ENCODE measurements at regions not wholly inside any gene's neighbourhood (a gene's known extent, or its start where the extent isn't known, plus 50 kb on each side); places are given as distances from the start of the nearest gene placed in this dataset.

DNA sequence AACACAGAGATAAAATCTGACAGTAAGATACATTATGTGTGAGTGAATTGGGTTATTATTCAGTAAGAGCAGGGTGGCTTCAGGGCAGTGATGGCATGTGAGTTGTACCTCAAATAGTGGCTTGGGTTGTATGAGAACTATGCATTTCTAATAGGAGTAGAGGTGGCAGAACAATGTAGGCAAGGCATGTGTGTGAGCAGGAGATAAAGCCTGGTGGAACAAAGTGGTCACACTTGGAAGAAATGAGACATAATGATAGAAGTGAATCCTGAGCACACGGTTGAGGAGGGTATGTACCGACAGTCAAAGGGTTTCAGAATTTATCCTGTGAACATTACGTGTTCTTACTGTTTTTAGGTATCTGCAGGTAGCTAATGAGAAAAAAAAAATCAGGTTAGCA is 159.3 kb downstream of the CASP12 start:
- H3K27me3 ChIP-seq (ENCODE audit: control insufficient read depth in 1 of 2, insufficient read depth in 2 of 2, low read length in 2 of 2): no peaks in the 10 kb centered on the region
- no peak overlapping the region for H3K4me3 ChIP-seq (ENCODE audit: low read length in 2 of 2)

DNA sequence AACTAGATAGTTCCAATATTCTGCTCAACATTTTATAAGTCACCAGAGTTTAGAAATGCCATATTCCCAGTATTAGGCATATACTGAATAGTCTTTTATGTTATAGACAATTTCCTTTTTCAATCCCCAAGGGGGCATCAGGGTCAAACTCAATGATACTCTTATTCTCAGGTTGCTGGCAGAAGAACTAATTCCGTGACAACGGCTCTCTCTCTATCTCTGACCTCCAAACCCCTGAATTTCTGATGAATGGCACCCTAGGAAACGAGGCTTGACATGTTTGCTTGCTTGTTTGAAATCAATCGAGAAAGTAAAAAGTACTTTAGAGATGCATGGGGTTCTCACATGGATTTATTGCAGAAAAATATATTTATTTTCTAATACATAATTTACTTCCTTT is 160.1 kb downstream of the CASP12 start:
- H3K27me3 ChIP-seq (ENCODE audit: control insufficient read depth in 1 of 2, insufficient read depth in 2 of 2, low read length in 2 of 2): no peaks in the 10 kb centered on the region
- no peaks in the 10 kb centered on the region for H3K4me1 ChIP-seq (ENCODE audit: control insufficient read depth, insufficient read depth, low read length)
- H3K9ac ChIP-seq (ENCODE audit: low read length in 2 of 2): no peak overlapping the region
- no peaks in the 10 kb centered on the region for H3K9me3 ChIP-seq (ENCODE audit: control insufficient read depth in 2 of 2, low read length in 2 of 2)
- no peaks in the 10 kb centered on the region for H3K36me3 ChIP-seq (ENCODE audit: control insufficient read depth in 2 of 2, insufficient read depth in 2 of 2, low read length in 2 of 2)
- H3K4me3 ChIP-seq (ENCODE audit: low read length in 2 of 2): no peak overlapping the region
- H3K27ac ChIP-seq (ENCODE audit: low read length): no peak overlapping the region

More for the DNA sequence above, 159.3 kb downstream of the CASP12 start:
- Histone ChIP-seq H3K4me1 (ENCODE audit: control insufficient read depth, insufficient read depth, low read length) (no peaks in the 10 kb centered on the region), H3K9me3 (ENCODE audit: control insufficient read depth in 2 of 2, low read length in 2 of 2) (no peaks in the 10 kb centered on the region), H3K27ac (ENCODE audit: low read length) (no peak overlapping the region), H3K36me3 (ENCODE audit: control insufficient read depth in 2 of 2, insufficient read depth in 2 of 2, low read length in 2 of 2) (no peaks in the 10 kb centered on the region), H3K9ac (ENCODE audit: low read length in 2 of 2) (no peak overlapping the region)

DNA sequence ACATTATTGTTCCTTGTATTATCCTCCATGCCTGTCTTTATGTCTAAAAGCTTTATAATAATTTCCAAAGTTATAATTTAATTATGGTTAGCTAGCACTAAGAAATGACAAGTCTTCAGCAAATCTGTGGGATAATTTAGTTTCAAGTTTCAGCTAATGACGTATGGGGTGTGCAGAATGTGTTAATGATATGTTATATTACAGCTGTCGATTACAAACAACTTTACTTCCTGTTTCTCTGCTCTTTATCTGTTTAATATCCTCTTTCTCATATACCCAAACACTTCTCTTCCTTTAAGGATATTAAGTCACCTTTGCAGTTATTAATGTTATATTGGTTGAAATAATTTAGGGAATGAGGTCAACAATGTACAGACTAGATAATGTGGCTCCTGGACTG is 161.8 kb downstream of the CASP12 start:
- Histone ChIP-seq H3K4me3 (ENCODE audit: low read length in 2 of 2) (no peak overlapping the region), H3K4me1 (ENCODE audit: control insufficient read depth, insufficient read depth, low read length) (no peaks in the 10 kb centered on the region), H3K27me3 (ENCODE audit: control insufficient read depth in 1 of 2, insufficient read depth in 2 of 2, low read length in 2 of 2) (no peaks in the 10 kb centered on the region), H3K9ac (ENCODE audit: low read length in 2 of 2) (no peak overlapping the region), H3K9me3 (ENCODE audit: control insufficient read depth in 2 of 2, low read length in 2 of 2) (no peaks in the 10 kb centered on the region), H3K36me3 (ENCODE audit: control insufficient read depth in 2 of 2, insufficient read depth in 2 of 2, low read length in 2 of 2) (no peaks in the 10 kb centered on the region), H3K27ac (ENCODE audit: low read length) (no peak overlapping the region)

DNA sequence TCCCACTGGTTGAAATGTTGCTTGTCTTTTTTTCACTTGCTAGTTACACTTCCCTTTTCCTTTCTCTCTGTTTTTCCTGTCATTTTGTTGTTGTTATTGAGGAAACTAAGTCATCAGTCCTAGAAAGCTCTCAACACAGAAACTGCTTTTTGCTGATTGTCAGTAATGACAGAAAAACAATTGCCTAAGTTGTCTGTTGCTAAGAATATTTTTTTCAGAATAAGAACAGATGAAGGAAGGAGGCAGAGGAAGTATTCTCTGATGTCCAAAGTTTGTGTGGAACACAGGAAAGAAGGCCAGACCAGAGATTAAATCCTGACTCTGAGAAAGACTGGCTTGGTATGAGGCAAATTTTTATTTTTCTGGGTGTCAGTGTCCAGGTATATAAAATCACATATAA is 163.3 kb downstream of the CASP12 start:
- Histone ChIP-seq H3K9me3 (ENCODE audit: control insufficient read depth in 2 of 2, low read length in 2 of 2) (no peaks in the 10 kb centered on the region), H3K9ac (ENCODE audit: low read length in 2 of 2) (no peak overlapping the region), H3K36me3 (ENCODE audit: control insufficient read depth in 2 of 2, insufficient read depth in 2 of 2, low read length in 2 of 2) (no peaks in the 10 kb centered on the region), H3K4me1 (ENCODE audit: control insufficient read depth, insufficient read depth, low read length) (no peaks in the 10 kb centered on the region), H3K27me3 (ENCODE audit: control insufficient read depth in 1 of 2, insufficient read depth in 2 of 2, low read length in 2 of 2) (no peaks in the 10 kb centered on the region), H3K27ac (ENCODE audit: low read length) (no peak overlapping the region), H3K4me3 (ENCODE audit: low read length in 2 of 2) (no peak overlapping the region)

DNA sequence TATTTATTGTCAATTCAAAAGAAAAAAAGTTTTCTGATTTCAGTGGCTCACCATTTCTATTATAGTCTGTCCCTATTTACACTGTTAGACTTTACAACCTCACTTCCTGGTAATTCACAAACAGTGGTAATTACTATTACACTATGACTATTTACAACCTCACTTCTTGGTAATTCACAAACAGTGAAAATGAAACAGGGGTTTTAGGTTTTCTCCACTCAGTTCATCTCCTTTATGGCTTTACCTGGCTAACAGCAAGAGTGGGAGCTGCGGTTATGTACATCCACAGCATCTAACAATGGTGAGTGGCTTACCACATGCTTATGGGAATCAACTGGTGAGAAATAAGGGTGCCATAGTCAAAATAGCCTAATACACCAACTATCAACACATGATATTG is 166.4 kb downstream of the CASP12 start:
- Histone ChIP-seq H3K27ac (ENCODE audit: low read length) (no peak overlapping the region), H3K9ac (ENCODE audit: low read length in 2 of 2) (no peak overlapping the region), H3K4me3 (ENCODE audit: low read length in 2 of 2) (no peak overlapping the region), H3K4me1 (ENCODE audit: control insufficient read depth, insufficient read depth, low read length) (no peaks in the 10 kb centered on the region), H3K9me3 (ENCODE audit: control insufficient read depth in 2 of 2, low read length in 2 of 2) (no peaks in the 10 kb centered on the region), H3K27me3 (ENCODE audit: control insufficient read depth in 1 of 2, insufficient read depth in 2 of 2, low read length in 2 of 2) (no peaks in the 10 kb centered on the region), H3K36me3 (ENCODE audit: control insufficient read depth in 2 of 2, insufficient read depth in 2 of 2, low read length in 2 of 2) (no peaks in the 10 kb centered on the region)

DNA sequence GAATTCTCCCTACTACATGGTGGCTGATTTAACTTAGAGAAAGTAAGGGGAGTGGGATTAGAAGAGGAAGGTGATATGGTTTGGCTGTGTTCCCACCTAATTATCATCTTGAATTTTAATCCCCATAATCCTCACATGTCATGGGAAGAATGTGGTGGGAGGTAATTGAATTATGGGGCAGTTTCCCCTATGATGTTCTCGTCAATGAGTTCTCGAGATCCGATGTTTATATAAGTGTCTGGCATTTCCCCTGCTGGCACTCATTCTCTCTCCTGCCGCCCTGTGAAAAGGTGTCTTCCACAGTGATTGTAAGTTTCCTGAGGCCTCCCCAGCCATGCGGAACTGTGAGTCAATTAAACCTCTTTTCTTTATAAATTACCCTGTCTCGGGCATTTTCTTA is 169.3 kb downstream of the CASP12 start:
- no peaks in the 10 kb centered on the region for H3K36me3 ChIP-seq (ENCODE audit: control insufficient read depth in 2 of 2, insufficient read depth in 2 of 2, low read length in 2 of 2)
- no peaks in the 10 kb centered on the region for H3K9me3 ChIP-seq (ENCODE audit: control insufficient read depth in 2 of 2, low read length in 2 of 2)
- no peak overlapping the region for H3K27ac ChIP-seq (ENCODE audit: low read length)
- H3K4me3 ChIP-seq (ENCODE audit: low read length in 2 of 2): no peak overlapping the region
- H3K27me3 ChIP-seq (ENCODE audit: control insufficient read depth in 1 of 2, insufficient read depth in 2 of 2, low read length in 2 of 2): no peaks in the 10 kb centered on the region
- H3K4me1 ChIP-seq (ENCODE audit: control insufficient read depth, insufficient read depth, low read length): no peaks in the 10 kb centered on the region
- no peak overlapping the region for H3K9ac ChIP-seq (ENCODE audit: low read length in 2 of 2)

DNA sequence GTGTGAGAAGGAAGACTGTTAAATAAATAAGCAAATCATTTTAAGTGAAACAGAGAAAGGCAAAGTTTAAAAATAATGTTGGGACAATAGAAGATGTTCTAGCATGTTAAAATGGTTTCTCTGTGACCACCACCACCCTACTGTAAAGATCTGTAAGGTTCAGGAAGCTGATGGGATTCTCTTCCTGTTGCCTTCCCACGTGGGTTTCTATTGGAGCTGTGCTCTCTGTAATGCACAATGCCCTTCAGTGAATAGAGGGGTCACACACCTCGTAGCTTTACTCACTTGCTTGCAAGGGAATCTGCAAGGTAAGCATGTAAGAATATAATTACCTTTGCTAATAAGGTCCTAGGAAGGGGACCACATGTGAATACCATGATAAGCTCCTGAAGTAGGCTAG is 170.5 kb downstream of the CASP12 start:
- Histone ChIP-seq H3K4me1 (ENCODE audit: control insufficient read depth, insufficient read depth, low read length) (no peaks in the 10 kb centered on the region), H3K27me3 (ENCODE audit: control insufficient read depth in 1 of 2, insufficient read depth in 2 of 2, low read length in 2 of 2) (no peaks in the 10 kb centered on the region), H3K4me3 (ENCODE audit: low read length in 2 of 2) (no peak overlapping the region), H3K27ac (ENCODE audit: low read length) (no peak overlapping the region), H3K9me3 (ENCODE audit: control insufficient read depth in 2 of 2, low read length in 2 of 2) (peaks cover 0 to 5% of the 10 kb centered on the region in 2 donors), H3K9ac (ENCODE audit: low read length in 2 of 2) (no peak overlapping the region), H3K36me3 (ENCODE audit: control insufficient read depth in 2 of 2, insufficient read depth in 2 of 2, low read length in 2 of 2) (no peaks in the 10 kb centered on the region)

DNA sequence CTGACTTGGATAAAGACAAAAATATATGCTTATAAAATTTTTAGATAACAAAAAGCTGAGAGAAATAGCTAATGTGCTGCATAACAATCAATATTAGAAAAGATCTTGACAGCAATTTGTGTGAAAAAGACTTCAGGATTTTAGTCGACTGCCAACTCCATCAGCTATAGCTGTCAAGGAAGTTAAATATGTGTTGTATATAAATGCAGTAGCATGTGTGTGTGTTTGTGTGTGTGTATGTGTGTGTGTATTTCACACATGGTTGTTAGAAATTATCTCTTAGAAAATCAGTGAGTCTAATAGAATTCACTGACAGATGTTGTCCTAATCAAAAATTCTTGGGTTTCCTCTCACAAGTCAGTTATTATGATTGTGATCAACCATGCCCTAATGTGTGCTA is 171.2 kb downstream of the CASP12 start:
- Histone ChIP-seq H3K27ac (ENCODE audit: low read length) (no peak overlapping the region), H3K9me3 (ENCODE audit: control insufficient read depth in 2 of 2, low read length in 2 of 2) (peaks cover 0 to 5% of the 10 kb centered on the region in 2 donors), H3K4me3 (ENCODE audit: low read length in 2 of 2) (no peak overlapping the region), H3K4me1 (ENCODE audit: control insufficient read depth, insufficient read depth, low read length) (no peaks in the 10 kb centered on the region), H3K9ac (ENCODE audit: low read length in 2 of 2) (no peak overlapping the region), H3K36me3 (ENCODE audit: control insufficient read depth in 2 of 2, insufficient read depth in 2 of 2, low read length in 2 of 2) (no peaks in the 10 kb centered on the region), H3K27me3 (ENCODE audit: control insufficient read depth in 1 of 2, insufficient read depth in 2 of 2, low read length in 2 of 2) (no peaks in the 10 kb centered on the region)

DNA sequence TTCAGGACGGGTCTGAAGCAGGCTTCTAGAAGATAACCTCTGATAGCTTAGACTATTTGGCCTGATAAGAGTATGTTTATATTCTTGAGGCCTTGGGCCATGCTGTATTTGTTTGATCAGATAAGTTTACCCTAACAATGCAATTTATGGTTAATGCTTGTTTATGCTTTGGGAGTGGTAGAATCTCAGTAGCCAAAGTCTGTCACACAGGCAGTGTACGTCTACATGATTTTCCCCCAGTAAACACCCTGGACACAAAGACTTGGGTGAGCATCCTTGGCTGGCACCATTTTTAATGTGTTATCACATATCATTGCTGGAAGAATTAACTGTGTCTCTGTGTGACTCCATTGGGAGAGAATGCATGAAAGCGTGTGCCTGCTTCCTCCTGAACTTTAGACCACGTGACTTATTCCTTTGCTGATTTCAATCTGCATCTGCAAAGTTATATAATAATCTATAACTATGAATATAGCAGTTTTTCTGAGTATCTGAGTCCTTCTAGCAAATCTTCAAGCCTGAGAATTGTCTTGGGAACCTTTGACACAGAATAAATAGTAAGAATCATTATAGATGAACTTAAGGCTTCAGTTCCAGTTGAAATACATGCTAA is 172.4 kb downstream of the CASP12 start:
- no peak overlapping the region for H3K4me3 ChIP-seq (ENCODE audit: low read length in 2 of 2)
- no peak overlapping the region for H3K27ac ChIP-seq (ENCODE audit: low read length)
- H3K4me1 ChIP-seq (ENCODE audit: control insufficient read depth, insufficient read depth, low read length): no peaks in the 10 kb centered on the region
- H3K36me3 ChIP-seq (ENCODE audit: control insufficient read depth in 2 of 2, insufficient read depth in 2 of 2, low read length in 2 of 2): no peaks in the 10 kb centered on the region
- peaks cover 0 to 5% of the 10 kb centered on the region in 2 donors for H3K9me3 ChIP-seq (ENCODE audit: control insufficient read depth in 2 of 2, low read length in 2 of 2)
- H3K27me3 ChIP-seq (ENCODE audit: control insufficient read depth in 1 of 2, insufficient read depth in 2 of 2, low read length in 2 of 2): no peaks in the 10 kb centered on the region
- H3K9ac ChIP-seq (ENCODE audit: low read length in 2 of 2): no peak overlapping the region

DNA sequence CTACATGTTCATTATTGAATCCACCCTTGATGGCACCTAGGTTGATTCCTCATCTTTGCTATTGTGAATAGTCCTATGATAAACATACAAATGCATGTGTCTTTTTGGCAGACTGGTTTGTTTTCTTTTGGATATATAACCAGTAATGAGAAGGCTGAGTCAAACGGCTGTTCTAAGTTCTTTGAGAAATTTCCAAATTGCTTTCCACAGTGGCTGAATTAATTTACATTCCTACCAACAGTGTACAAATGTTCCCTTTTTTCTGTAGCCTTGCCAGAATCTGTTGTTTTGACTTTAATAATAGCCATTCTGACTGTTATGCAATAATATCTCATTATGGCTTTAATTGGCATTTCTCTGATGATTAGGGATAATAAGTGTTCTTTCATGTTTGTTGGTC is 184.9 kb downstream of the CASP12 start:
- Histone ChIP-seq H3K27me3 (ENCODE audit: control insufficient read depth in 1 of 2, insufficient read depth in 2 of 2, low read length in 2 of 2) (no peaks in the 10 kb centered on the region), H3K27ac (ENCODE audit: low read length) (no peak overlapping the region), H3K9me3 (ENCODE audit: control insufficient read depth in 2 of 2, low read length in 2 of 2) (no peaks in the 10 kb centered on the region), H3K9ac (ENCODE audit: low read length in 2 of 2) (no peak overlapping the region), H3K36me3 (ENCODE audit: control insufficient read depth in 2 of 2, insufficient read depth in 2 of 2, low read length in 2 of 2) (no peaks in the 10 kb centered on the region), H3K4me3 (ENCODE audit: low read length in 2 of 2) (no peak overlapping the region), H3K4me1 (ENCODE audit: control insufficient read depth, insufficient read depth, low read length) (no peaks in the 10 kb centered on the region)

DNA sequence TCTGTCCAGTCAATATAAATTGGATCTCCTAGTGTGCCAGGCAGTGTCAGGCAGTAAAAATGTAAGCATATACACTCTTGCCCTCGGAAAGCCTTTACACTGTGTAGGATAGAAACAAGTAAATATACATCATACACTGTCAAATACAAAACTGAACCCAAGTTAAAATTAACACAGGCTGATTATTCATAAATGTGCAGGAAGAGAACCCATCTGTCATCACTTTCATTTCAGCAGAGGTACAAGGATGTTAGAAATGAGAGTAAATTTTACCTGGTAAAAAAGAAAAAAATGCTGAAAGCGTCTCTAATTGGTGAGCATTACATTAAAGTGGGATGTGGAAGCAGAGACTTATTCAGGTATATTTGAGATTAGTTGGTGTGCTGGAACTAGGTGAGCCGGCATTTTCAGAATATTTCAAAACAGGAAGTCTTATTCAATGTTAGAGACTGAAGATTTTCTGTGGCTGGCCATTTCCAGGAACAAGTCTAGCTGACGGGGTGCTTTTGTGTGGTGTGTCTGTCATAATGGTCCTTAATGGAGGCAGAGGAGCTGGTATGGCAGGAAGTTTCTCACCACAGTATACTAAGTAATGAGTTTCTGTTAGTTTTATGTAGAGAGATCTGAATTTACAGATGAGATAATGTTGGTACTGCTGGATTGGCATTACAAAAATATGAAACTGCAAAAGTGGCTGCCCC is 192.6 kb downstream of the CASP12 start:
- H3K36me3 ChIP-seq (ENCODE audit: control insufficient read depth in 2 of 2, insufficient read depth in 2 of 2, low read length in 2 of 2): no peaks in the 10 kb centered on the region
- no peaks in the 10 kb centered on the region for H3K27me3 ChIP-seq (ENCODE audit: control insufficient read depth in 1 of 2, insufficient read depth in 2 of 2, low read length in 2 of 2)
- no peak overlapping the region for H3K4me3 ChIP-seq (ENCODE audit: low read length in 2 of 2)
- no peak overlapping the region for H3K27ac ChIP-seq (ENCODE audit: low read length)
- H3K9me3 ChIP-seq (ENCODE audit: control insufficient read depth in 2 of 2, low read length in 2 of 2): no peaks in the 10 kb centered on the region
- H3K9ac ChIP-seq (ENCODE audit: low read length in 2 of 2): no peak overlapping the region
- no peaks in the 10 kb centered on the region for H3K4me1 ChIP-seq (ENCODE audit: control insufficient read depth, insufficient read depth, low read length)
